ENCODE measurements at regions not wholly inside any gene's neighbourhood (a gene's known extent, or its start where the extent isn't known, plus 50 kb on each side); places are given as distances from the start of the nearest gene placed in this dataset.
"Not testable (repeated sequence)": the region's sequence is repeated elsewhere in the genome, so short reads cannot be mapped to it uniquely, and the experiment has no call there.

GRCh38 chr18:73544617-73545016 is 603.0 kb downstream of the FBXO15 start:
- DNase-seq (ENCODE audit: low spot score) = no peak

- DNase-seq (ENCODE audit: low spot score) = no peak
Measured at GRCh38 chr18:73544032-73544431, 603.6 kb downstream of the FBXO15 start.

DNA sequence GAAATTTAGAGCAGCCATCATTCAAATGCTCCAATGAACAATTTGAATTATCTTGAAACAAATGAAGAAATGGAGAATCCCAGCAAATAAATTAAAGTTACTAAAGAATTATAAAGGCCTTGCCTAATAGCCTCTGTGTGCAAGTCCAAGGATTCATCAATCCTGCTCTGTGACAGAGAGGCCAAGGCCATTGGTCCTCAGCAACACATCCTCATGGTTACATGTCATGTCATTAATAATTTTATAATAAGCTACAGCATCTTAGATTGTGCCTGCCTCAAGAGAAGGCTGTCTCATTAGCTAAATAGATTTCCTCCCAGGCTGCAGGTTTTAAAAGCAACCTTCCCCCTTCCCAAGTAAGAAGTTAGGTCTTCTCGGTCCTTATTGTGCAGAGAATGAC is 611.6 kb downstream of the FBXO15 start:
- DNase-seq (ENCODE audit: low spot score) = no peak

DNA sequence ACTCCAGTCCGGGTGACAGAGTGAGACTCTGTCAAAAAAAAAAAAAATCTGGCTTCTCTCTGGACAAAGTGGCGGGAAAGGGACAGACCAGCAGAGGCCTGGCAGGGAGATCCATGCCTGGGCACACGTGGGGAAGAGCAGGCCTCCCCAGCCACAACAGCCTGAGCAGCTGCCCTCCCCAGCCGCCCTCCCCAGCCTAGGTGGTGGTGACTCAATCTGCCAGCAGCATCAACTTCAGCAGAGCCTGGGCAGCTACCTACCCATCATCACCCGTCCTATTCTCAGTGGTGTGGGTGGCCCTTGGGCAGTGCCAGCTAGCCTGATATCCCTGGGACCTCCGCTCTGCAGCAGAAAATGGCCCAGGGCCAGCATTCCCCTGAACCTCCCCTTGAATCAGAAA is 612.4 kb downstream of the FBXO15 start:
- no peak for DNase-seq (ENCODE audit: low spot score)

DNA sequence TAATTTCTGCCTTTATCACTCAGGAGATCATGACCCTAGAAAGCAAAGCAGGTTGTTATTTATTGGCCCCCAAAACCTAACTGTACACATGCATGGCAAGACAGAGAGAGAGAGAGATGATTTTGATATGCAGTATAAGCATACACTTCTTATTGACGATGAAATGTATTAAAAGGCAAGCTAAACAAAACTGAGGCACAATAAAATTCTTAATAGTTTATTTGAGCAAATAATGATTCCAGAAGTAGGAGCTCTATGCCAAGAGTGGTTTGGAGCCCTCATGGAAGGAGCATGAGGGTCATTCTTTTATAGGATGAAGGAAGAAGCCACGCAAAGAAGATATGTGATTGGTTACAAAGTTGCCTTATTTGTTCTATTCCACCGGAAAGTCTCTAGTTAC is 616.0 kb downstream of the FBXO15 start:
- no peak for DNase-seq (ENCODE audit: low spot score)

DNA sequence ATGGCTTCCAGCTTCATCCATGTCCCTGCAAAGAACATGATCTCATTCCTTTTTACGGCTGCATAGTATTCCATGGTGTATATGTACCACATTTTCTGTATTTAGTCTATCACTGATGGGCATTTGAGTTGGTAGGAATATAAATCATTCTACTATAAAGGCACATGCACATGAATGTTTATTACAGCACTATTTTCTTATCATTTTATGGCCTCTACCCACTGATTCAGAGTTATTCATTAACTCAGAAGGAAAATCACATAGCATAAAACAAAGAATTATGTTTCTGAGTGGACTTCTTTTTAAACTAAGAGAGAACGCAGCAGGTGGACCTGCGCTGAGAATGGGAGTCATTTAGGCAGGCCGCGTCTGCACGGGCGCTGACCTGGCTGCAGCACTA is 619.6 kb downstream of the FBXO15 start:
- DNase-seq (ENCODE audit: low spot score) = no peak

- DNase-seq (ENCODE audit: low spot score) = no peak
Measured at GRCh38 chr18:73520229-73520628, 627.4 kb downstream of the FBXO15 start.

- DNase-seq (ENCODE audit: low spot score) = not testable (repeated sequence)
Measured at GRCh38 chr18:73516056-73516455, 631.6 kb downstream of the FBXO15 start.

GRCh38 chr18:73514449-73514848 is 633.2 kb downstream of the FBXO15 start:
- no peak for DNase-seq (ENCODE audit: low spot score)

- no peak for DNase-seq (ENCODE audit: low spot score)
Measured at GRCh38 chr18:73511771-73512503, 635.7 kb downstream of the FBXO15 start.

- no peak for DNase-seq (ENCODE audit: low spot score)
Measured at GRCh38 chr18:73509460-73509859, 638.2 kb downstream of the FBXO15 start.

DNA sequence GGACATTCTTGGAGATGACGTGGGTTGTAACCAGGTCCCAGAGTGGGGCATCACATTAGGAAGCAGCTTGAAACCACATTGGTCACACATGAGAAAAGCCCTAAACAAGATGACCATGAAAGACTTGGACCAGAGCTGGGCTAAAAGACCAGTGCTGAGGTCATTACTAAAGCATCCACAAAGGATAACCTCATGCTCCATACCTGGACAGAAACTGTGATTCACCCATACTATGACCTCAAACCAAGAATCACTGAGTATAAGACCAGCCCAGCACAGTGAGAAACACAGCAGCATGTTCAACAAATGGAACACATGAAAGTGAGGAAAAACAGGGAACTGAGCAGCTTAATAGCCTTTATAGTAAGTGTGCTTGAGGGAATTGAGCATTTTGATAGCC is 635.5 kb upstream of the NETO1 start:
- no peak for DNase-seq (ENCODE audit: low spot score)

DNA sequence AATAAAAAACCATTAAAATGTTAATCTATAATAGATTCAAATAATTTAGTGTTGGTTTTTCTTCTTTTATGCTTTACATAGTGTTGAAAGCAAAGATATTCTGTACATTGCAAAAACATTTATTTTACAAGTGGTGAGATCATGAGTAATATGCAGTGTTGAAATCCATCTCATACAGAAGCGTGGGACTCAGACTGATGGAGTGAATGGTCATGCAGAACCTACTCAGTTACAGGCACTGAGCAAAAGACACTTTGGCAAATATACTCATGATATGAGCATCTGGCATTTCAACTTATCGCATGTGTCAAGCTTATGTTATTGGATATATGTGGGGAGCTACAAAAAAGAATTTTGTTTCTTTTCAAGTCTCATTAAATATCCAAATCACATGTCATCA is 620.2 kb upstream of the NETO1 start:
- DNase-seq (ENCODE audit: low spot score) = no peak

DNA sequence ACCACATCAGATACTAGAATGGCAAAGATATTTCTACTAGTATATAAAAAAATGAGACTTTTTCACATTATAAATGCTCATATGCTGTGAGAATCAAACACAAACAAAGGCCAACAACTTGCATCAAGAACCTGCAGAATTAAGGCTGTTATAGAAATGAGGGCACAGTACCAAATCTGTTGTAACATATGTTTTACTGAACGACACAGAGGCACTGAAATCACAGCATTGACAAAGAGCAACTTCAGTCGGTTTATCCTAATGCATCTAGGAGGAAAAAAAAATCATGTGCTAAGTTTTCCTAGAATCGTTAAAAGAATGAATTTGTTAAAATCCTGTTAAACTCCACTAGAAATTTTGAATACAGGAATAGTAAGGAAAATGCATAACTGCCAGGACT is 617.4 kb upstream of the NETO1 start:
- DNase-seq (ENCODE audit: low spot score) = no peak

DNA sequence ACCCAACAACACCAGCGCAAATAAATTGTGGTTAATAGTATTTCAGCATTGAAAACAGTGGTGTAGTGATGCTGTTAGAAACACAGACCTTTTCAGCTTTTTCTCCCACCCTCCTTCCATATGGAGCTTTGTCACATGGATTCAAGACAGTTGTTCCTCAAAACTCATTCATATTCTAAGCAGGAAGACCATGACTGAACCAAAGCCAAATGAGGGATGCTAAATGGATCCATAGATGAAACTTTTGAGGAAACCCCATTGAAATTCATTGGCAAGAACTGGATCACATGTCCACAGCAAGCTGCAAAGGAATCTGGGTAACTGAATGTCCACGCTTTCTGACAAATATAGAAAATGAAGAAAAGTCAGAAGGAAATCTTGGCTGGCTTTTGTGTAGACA is 615.1 kb upstream of the NETO1 start:
- DNase-seq (ENCODE audit: low spot score) = no peak

- DNase-seq (ENCODE audit: low spot score) = no peak
Measured at GRCh38 chr18:73479477-73479876, 611.7 kb upstream of the NETO1 start.

- DNase-seq (ENCODE audit: low spot score) = no peak
Measured at GRCh38 chr18:73478191-73478590, 610.4 kb upstream of the NETO1 start.

DNA sequence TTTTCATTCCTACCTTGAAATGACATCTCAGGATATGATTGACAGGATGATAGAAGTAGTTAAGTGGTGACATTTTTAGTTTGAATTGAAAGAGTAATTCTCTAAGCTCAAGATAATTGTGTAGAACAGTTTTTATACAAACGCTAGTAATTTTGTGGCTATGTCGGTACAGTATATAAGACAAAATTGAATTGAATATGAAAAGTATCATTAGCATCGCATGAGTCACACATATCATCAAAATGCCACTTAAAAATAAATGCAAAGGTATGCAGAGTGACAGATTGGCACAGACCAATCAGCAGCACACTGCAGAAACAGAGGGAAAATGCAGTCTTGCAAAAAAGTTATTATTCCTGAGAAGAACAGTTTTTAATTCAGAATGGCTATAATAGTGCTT is 608.2 kb upstream of the NETO1 start:
- DNase-seq (ENCODE audit: low spot score) = no peak

DNA sequence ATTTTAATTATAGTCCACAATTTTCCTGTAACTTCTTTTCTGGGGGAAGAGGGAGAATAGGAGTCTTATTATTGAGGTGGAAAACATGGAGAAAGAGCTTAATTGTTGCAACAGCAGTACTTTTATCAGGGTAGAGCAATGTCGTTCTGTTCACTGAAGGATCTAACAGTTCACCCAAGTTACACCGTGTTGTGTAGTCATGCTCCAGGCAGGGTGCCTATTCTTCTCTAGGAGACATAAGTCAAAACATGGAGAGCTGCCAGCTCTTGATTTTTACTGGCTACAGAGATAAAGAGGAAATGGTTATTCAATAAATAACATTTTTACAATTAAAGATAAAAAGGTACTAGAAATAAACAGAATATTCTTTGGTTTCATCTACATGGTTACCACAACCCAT is 594.3 kb upstream of the NETO1 start:
- DNase-seq (ENCODE audit: low spot score) = no peak

DNA sequence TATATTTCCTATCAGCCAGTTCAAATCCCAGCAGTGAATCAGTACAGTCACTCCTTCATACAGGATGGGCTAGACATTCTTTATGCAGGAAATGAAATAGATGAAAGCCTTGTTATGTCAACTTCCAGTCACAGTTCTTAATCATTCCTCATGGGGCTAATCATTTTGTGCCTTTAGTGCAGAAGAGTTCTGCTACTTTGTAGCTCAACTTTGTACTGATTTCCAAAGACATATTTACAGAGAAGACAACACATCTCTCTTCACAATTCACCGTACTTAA is 593.9 kb upstream of the NETO1 start:
- DNase-seq (ENCODE audit: low spot score) = no peak

GRCh38 chr18:73461038-73461779 is 593.4 kb upstream of the NETO1 start:
- no peak for DNase-seq (ENCODE audit: low spot score)

- no peak for DNase-seq (ENCODE audit: low spot score)
Measured at GRCh38 chr18:73458186-73458964, 590.6 kb upstream of the NETO1 start.

DNA sequence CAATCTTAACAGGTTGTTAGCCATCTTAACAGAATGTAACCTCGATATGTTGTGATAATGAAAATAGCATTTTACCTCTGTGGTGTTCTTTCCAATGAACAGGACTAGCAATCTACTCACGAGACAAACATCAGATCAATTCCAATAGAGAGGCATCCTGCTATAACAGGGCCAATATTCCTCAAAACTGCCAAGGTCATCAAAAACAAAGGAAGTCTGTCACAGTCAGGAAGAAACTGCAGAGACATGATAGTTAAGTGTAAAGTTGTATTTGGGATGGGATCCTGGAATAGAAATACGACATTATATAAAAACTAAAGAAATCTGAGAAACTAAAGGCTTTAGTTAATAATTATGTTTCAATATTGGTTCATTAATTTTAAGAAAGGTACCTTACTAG is 588.9 kb upstream of the NETO1 start:
- DNase-seq (ENCODE audit: low spot score) = no peak

All from H4 (cell line).